Esophagus squamous epithelium (tissue), 4 donors: ENCODE measurements at regions not wholly inside any gene's neighbourhood (a gene's known extent, or its start where the extent isn't known, plus 50 kb on each side); places are given as distances from the start of the nearest gene placed in this dataset.

ENCODE experiments used
- POLR2A ChIP-seq, 4 donors: fragments of 450-650 bp; IDR thresholded peaks; one replicate each; pipeline ENCODE4 v1.6.1; 2017; ENCODE audit warnings: antibody characterized with exemption in 4 of 4, mild to moderate bottlenecking in 4 of 4, moderate library complexity in 3 of 4
- TF ChIP-seq, protein P1 (sequence below), 6 experiments: fragments of 450-650 bp in 4 of 6; fragments of 200-600 bp in 2 of 6; sonication (generic) in 2 of 6; IDR thresholded peaks; one replicate each; pipeline ENCODE4 v1.5.1; 2016 to 2019; ENCODE audit warnings: antibody characterized with exemption in 6 of 6, mild to moderate bottlenecking in 4 of 6, moderate library complexity in 4 of 6

DNA sequence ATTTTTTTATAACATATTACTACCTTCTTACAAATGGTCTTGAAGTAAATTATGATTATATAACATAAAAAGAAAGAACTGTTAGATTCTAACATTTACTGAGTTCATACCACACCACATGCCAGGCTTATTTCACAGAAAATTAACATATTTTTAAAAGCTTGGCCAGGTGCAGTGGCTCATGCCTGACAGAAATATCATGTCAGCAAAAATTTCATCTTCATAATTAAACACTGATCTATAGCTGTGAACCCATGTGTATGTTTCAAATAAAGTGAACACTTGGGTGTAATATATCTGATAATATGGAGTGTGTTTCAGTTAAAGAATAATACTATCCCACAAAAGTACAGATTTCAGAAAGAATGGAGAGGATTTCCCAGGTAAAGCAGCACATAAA, 296.5 kb downstream of the SI start:
- TF ChIP-seq, protein P1, sequence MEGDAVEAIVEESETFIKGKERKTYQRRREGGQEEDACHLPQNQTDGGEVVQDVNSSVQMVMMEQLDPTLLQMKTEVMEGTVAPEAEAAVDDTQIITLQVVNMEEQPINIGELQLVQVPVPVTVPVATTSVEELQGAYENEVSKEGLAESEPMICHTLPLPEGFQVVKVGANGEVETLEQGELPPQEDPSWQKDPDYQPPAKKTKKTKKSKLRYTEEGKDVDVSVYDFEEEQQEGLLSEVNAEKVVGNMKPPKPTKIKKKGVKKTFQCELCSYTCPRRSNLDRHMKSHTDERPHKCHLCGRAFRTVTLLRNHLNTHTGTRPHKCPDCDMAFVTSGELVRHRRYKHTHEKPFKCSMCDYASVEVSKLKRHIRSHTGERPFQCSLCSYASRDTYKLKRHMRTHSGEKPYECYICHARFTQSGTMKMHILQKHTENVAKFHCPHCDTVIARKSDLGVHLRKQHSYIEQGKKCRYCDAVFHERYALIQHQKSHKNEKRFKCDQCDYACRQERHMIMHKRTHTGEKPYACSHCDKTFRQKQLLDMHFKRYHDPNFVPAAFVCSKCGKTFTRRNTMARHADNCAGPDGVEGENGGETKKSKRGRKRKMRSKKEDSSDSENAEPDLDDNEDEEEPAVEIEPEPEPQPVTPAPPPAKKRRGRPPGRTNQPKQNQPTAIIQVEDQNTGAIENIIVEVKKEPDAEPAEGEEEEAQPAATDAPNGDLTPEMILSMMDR (IDR thresholded peaks at IDR 0.05) = no peak
- no peak for TF ChIP-seq POLR2A (IDR thresholded peaks at IDR 0.05)
